Esophagus muscularis mucosa (tissue), 4 donors: ENCODE measurements at regions not wholly inside any gene's neighbourhood (a gene's known extent, or its start where the extent isn't known, plus 50 kb on each side); places are given as distances from the start of the nearest gene placed in this dataset.

Source experiments
- DNase-seq: peaks from one replicate; pipeline ENCODE4 v3.0.0-alpha.2; 2017; ENCODE audit errors: extremely low spot score
- H3K27ac ChIP-seq, 4 donors: fragments of 200-600 bp; sonication (generic); replicated peaks in 1 of 4; 1 replicate in 3 of 4; 2 replicates in 1 of 4; pipeline ENCODE4 v1.5.1; 2016 to 2019; ENCODE audit warnings: mild to moderate bottlenecking in 1 of 4
- H3K27me3 ChIP-seq, 4 donors: fragments of 200-600 bp; sonication (generic); one replicate each; pipeline versions ENCODE4 v1.5.1 to v1.6.0; 2016 to 2019
- H3K36me3 ChIP-seq, 4 donors: fragments of 200-600 bp; sonication (generic); one replicate each; pipeline ENCODE4 v1.5.1; 2016 to 2019
- H3K4me1 ChIP-seq, 4 donors: fragments of 200-600 bp; sonication (generic); one replicate each; pipeline ENCODE4 v1.5.1; 2016 to 2019
- H3K4me3 ChIP-seq, 4 donors: fragments of 200-600 bp; sonication (generic); 1 replicate in 2 of 4; 2 replicates in 2 of 4; pipeline ENCODE4 v1.5.1; 2016 to 2019; ENCODE audit warnings: mild to moderate bottlenecking in 4 of 4, moderate library complexity in 1 of 4
- H3K9me3 ChIP-seq, 4 donors: fragments of 200-600 bp; sonication (generic); 1 replicate in 3 of 4; 2 replicates in 1 of 4; pipeline ENCODE4 v1.5.1; 2016 to 2019
- EP300 ChIP-seq: sonication (generic); formaldehyde crosslinking; IDR thresholded peaks from one replicate; pipeline ENCODE4 v1.6.1; 2017; ENCODE audit warnings: antibody characterized with exemption
- POLR2A ChIP-seq: fragments of 450-650 bp; IDR thresholded peaks from one replicate; pipeline ENCODE4 v1.6.1; 2017; ENCODE audit warnings: antibody characterized with exemption, moderate library complexity, mild to moderate bottlenecking, low read depth
- POLR2AphosphoS5 ChIP-seq, 2 donors: sonication (generic); formaldehyde crosslinking; IDR thresholded peaks; one replicate each; pipeline ENCODE4 v1.6.1; 2017; ENCODE audit warnings: antibody characterized with exemption in 2 of 2
- WGBS: methylation state at CpG from one replicate; pipeline ENCODE4 v1.1.5; 2018; 5-methylcytosine and 5-hydroxymethylcytosine counted together
- intact Hi-C: fragments of 100-400 bp; cut with DNase I; formaldehyde crosslinking; loops from one replicate; pipeline ENCODE4 v1.15.1; 2023
- TF ChIP-seq, protein P1 (sequence below), 3 experiments: fragments of 200-600 bp in 2 of 3; fragments of 450-650 bp in 1 of 3; sonication (generic) in 2 of 3; IDR thresholded peaks; one replicate each; pipeline ENCODE4 v1.5.1; 2017 to 2019; ENCODE audit warnings: antibody characterized with exemption in 3 of 3, mild to moderate bottlenecking in 2 of 3, moderate library complexity in 1 of 3

DNA sequence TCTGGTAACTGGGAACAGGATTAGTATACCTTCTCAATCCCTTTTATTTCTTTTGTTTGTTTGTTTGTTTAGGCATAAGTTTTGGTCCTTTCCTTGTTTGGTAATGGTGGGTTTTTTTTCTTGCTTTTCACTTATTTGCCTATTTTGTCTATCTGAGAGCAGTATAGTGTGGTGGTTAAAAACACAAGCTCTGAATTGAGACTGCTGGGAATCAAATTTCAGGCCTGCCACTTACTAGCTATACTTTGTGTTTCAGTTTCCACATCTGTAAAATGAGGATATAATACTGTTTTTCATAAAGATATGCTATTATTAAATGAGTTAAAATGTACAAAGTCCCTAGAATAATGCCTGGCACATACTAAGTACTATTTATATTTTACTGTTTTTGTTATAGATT lies 81.6 kb upstream of the IVNS1ABP start:
- no peaks in the 10 kb centered on the region for H3K9me3 ChIP-seq
- H3K27ac ChIP-seq = no peak overlapping the region
- TF ChIP-seq, protein P1, sequence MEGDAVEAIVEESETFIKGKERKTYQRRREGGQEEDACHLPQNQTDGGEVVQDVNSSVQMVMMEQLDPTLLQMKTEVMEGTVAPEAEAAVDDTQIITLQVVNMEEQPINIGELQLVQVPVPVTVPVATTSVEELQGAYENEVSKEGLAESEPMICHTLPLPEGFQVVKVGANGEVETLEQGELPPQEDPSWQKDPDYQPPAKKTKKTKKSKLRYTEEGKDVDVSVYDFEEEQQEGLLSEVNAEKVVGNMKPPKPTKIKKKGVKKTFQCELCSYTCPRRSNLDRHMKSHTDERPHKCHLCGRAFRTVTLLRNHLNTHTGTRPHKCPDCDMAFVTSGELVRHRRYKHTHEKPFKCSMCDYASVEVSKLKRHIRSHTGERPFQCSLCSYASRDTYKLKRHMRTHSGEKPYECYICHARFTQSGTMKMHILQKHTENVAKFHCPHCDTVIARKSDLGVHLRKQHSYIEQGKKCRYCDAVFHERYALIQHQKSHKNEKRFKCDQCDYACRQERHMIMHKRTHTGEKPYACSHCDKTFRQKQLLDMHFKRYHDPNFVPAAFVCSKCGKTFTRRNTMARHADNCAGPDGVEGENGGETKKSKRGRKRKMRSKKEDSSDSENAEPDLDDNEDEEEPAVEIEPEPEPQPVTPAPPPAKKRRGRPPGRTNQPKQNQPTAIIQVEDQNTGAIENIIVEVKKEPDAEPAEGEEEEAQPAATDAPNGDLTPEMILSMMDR (IDR thresholded peaks at IDR 0.05) = no peak
- TF ChIP-seq POLR2A = no peak
- no peak for TF ChIP-seq EP300
- TF ChIP-seq POLR2AphosphoS5 (IDR thresholded peaks at IDR 0.05) = no peak
- no peaks in the 10 kb centered on the region for H3K27me3 ChIP-seq
- H3K4me3 ChIP-seq = no peak overlapping the region
- H3K4me1 ChIP-seq = peaks cover 0 to 9% (median 0%) of the 10 kb centered on the region in 4 donors
- no peak for DNase-seq
- intact Hi-C loops = no loop called here
- H3K36me3 ChIP-seq = no peaks in the 10 kb centered on the region

DNA sequence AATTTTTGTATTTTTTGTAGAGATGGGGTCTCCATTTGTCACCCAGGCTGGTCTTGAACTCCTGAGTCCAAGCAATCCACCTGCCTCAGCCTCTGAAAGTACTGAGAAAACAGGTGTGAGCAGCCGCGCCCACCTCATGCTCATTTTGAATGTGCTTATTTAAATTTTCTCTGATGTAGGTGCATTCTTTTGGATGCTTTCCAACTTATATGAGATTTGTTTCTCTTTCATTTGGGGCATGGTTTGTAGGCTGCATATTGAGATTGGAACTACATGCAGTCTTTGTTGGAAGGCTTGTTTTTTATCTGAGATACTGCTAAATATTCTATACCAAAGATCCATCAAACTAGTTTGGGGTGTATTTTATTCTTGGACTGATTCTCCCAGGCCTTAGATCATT lies 81.0 kb upstream of the IVNS1ABP start:
- TF ChIP-seq POLR2A = no peak
- TF ChIP-seq, protein P1 (IDR thresholded peaks at IDR 0.05) = no peak
- TF ChIP-seq EP300 = no peak
- TF ChIP-seq POLR2AphosphoS5 (IDR thresholded peaks at IDR 0.05) = no peak
- H3K27me3 ChIP-seq = no peaks in the 10 kb centered on the region
- intact Hi-C loops = no loop called here
- 100% methylated on average over 2 of the region's 2 CpGs for WGBS
- peaks cover 0 to 9% (median 0%) of the 10 kb centered on the region in 4 donors for H3K4me1 ChIP-seq
- H3K4me3 ChIP-seq = no peak overlapping the region
- H3K9me3 ChIP-seq = no peaks in the 10 kb centered on the region
- H3K36me3 ChIP-seq = no peaks in the 10 kb centered on the region
- no peak overlapping the region for H3K27ac ChIP-seq
- DNase-seq = no peak

DNA sequence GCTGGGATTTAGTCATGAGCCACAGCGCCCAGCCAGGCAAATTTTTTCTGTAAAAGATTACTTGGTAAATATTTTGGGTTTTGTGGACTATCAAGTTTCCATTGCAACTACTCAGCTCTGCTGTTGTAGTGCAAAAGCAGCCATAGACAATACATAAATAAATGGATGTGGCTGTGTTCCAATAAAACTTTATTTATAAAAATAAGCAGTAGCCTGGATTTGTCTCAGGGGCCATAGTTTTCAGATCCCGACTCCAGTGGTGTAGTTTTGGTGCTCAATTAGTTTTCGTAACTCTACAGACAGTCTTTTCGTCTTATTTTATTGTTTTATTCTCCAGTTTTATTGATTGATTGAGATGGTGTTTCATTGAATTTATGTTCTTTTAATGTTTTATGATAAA lies 80.1 kb upstream of the IVNS1ABP start:
- WGBS = 91% methylated on average over 4 of the region's 4 CpGs
- TF ChIP-seq POLR2A (no peak), EP300 (no peak), POLR2AphosphoS5 (IDR thresholded peaks at IDR 0.05) (no peak)
- TF ChIP-seq, protein P1 (IDR thresholded peaks at IDR 0.05) = no peak
- Histone ChIP-seq H3K4me3 (no peak overlapping the region), H3K9me3 (no peaks in the 10 kb centered on the region), H3K27ac (no peak overlapping the region), H3K4me1 (peaks cover 0 to 9% (median 0%) of the 10 kb centered on the region in 4 donors), H3K27me3 (no peaks in the 10 kb centered on the region), H3K36me3 (no peaks in the 10 kb centered on the region)
- intact Hi-C loops = no loop called here
- no peak for DNase-seq

DNA sequence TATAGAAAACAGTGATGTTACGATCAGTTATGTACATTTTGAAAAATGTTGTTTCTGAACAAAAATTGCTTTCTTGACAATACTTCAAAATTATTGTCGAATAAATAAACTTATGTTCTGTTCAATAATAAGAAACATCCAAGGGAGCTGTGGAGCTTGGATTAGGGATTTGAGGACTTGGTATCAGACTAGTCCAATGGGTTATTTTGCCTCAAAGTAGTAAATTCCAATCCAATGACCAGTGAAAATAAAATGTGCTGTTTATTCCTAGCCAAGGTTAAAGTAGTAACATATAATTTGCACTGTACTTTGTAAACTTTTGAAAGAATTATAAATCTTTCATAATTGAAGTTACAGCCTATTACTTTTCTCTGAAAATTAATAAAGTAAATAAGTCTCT lies 79.1 kb upstream of the IVNS1ABP start:
- no peak overlapping the region for H3K4me3 ChIP-seq
- H3K27ac ChIP-seq = no peak overlapping the region
- TF ChIP-seq, protein P1 (IDR thresholded peaks at IDR 0.05) = no peak
- peaks cover 0 to 9% (median 0%) of the 10 kb centered on the region in 4 donors for H3K4me1 ChIP-seq
- no peaks in the 10 kb centered on the region for H3K9me3 ChIP-seq
- WGBS = 91% methylated on average over 2 of the region's 2 CpGs
- no peaks in the 10 kb centered on the region for H3K27me3 ChIP-seq
- DNase-seq = no peak
- H3K36me3 ChIP-seq = no peaks in the 10 kb centered on the region
- intact Hi-C loops = no loop called here

DNA sequence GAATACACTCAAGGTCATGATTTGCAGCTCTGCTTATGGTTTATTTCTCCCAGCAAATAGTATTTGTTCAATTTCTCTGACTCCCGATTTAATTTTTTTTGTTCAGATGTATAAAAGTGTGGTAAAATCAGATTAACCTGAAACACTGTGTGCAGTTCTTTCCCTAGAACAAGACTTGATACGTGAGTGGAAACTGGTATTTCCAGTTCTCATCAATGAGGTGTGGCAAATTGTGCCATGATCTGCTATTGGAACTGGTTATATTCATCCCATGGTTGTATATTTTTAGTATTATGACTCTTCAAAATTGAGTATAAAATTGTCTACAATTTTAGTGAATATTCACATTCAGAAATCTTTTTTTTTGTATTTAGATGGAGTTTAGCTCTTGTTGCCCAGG lies 76.8 kb upstream of the IVNS1ABP start:
- Histone ChIP-seq H3K36me3 (no peaks in the 10 kb centered on the region), H3K27ac (no peak overlapping the region), H3K27me3 (no peaks in the 10 kb centered on the region), H3K4me1 (no peaks in the 10 kb centered on the region), H3K4me3 (no peak overlapping the region), H3K9me3 (no peaks in the 10 kb centered on the region)
- TF ChIP-seq EP300 (no peak), POLR2AphosphoS5 (IDR thresholded peaks at IDR 0.05) (no peak), POLR2A (no peak)
- TF ChIP-seq, protein P1 (IDR thresholded peaks at IDR 0.05) = no peak
- 96% methylated on average over 2 of the region's 2 CpGs for WGBS
- intact Hi-C loops = no loop called here
- DNase-seq = no peak
